Neuronal stem cell (in vitro differentiated cells): ENCODE measurements at regions not wholly inside any gene's neighbourhood (a gene's known extent, or its start where the extent isn't known, plus 50 kb on each side); places are given as distances from the start of the nearest gene placed in this dataset.
A peak's percentile ranks its signal among the peaks of the same experiment; 100 is the strongest.

Source experiments
- DNase-seq: peaks from one replicate; pipeline ENCODE4 v3.0.0-alpha.2; 2013; ENCODE audit warnings: low spot score
- H2AFZ ChIP-seq: one replicate; pipeline ENCODE4 v1.6.1; 2013; ENCODE audit warnings: mild to moderate bottlenecking, low read length, inconsistent platforms
- H2AK5ac ChIP-seq: 2 replicates; pipeline ENCODE4 v1.6.1; 2013; ENCODE audit warnings: low read depth, mild to moderate bottlenecking, inconsistent platforms, low read length, moderate library complexity, mixed read lengths
- H2BK120ac ChIP-seq: 2 replicates; pipeline ENCODE4 v1.6.1; 2013; ENCODE audit warnings: low read depth, mild to moderate bottlenecking, inconsistent platforms, low read length, moderate library complexity, mixed read lengths
- H2BK12ac ChIP-seq: one replicate; pipeline ENCODE4 v1.6.1; 2013; ENCODE audit warnings: low read length, inconsistent platforms
- H2BK15ac ChIP-seq: 2 replicates; pipeline ENCODE4 v1.6.1; 2013; ENCODE audit warnings: mild to moderate bottlenecking, low read length, inconsistent platforms, mixed read lengths
- H2BK5ac ChIP-seq: one replicate; pipeline ENCODE4 v1.6.1; 2013; ENCODE audit warnings: inconsistent platforms, mild to moderate bottlenecking, low read length, moderate library complexity
- H3K14ac ChIP-seq: one replicate; pipeline ENCODE4 v1.6.1; 2013; ENCODE audit warnings: low read length, inconsistent platforms
- H3K18ac ChIP-seq: 2 replicates; pipeline ENCODE4 v1.6.1; 2013; ENCODE audit warnings: low read length, inconsistent platforms
- H3K23ac ChIP-seq: 2 replicates; pipeline ENCODE4 v1.6.1; 2013; ENCODE audit warnings: low read depth, mild to moderate bottlenecking, mixed read lengths, low read length, inconsistent platforms; ENCODE audit not compliant: poor library complexity
- H3K27ac ChIP-seq: replicated peaks from 3 replicates; pipeline ENCODE4 v1.5.1; 2013; ENCODE audit warnings: low read length, inconsistent platforms
- H3K27me3 ChIP-seq, 3 experiments: 2 replicates each; pipeline ENCODE4 v1.6.1; 2013; ENCODE audit warnings: low read length in 3 of 3, mild to moderate bottlenecking in 2 of 3, inconsistent platforms in 1 of 3, low read depth in 1 of 3, mixed read lengths in 1 of 3, moderate library complexity in 1 of 3; ENCODE audit not compliant: control insufficient read depth in 3 of 3, insufficient read depth in 3 of 3
- H3K36me3 ChIP-seq, 2 donors: replicated peaks in 1 of 2; 2 replicates each; pipeline ENCODE4 v1.6.1; 2013; ENCODE audit warnings: low read length in 2 of 2; ENCODE audit not compliant: control insufficient read depth in 2 of 2, insufficient read depth in 2 of 2
- H3K4ac ChIP-seq: 2 replicates; pipeline ENCODE4 v1.6.1; 2013; ENCODE audit warnings: inconsistent platforms, mild to moderate bottlenecking, low read length, moderate library complexity
- H3K4me1 ChIP-seq, 2 donors: 1 replicate in 1 of 2; 2 replicates in 1 of 2; pipeline ENCODE4 v1.6.1; 2013; ENCODE audit warnings: low read length in 2 of 2, low read depth in 1 of 2; ENCODE audit not compliant: control insufficient read depth in 2 of 2, insufficient read depth in 1 of 2
- H3K4me2 ChIP-seq: one replicate; pipeline ENCODE4 v1.6.1; 2013; ENCODE audit warnings: mild to moderate bottlenecking, low read length, inconsistent platforms; ENCODE audit not compliant: insufficient read depth, poor library complexity, severe bottlenecking
- H3K4me3 ChIP-seq, 2 donors: 2 replicates each; pipeline ENCODE4 v1.5.1; 2013; ENCODE audit warnings: low read length in 2 of 2, mild to moderate bottlenecking in 2 of 2, inconsistent platforms in 1 of 2, moderate library complexity in 1 of 2
- H3K79me1 ChIP-seq: one replicate; pipeline ENCODE4 v1.6.1; 2013; ENCODE audit warnings: low read depth, mild to moderate bottlenecking, inconsistent platforms, low read length, moderate library complexity
- H3K9ac ChIP-seq: one replicate; pipeline ENCODE4 v1.6.1; 2013; ENCODE audit warnings: mild to moderate bottlenecking, low read depth, low read length, inconsistent platforms; ENCODE audit not compliant: poor library complexity
- H3K9me3 ChIP-seq, 2 donors: replicated peaks in 1 of 2; 2 replicates each; pipeline versions ENCODE3 to v1.6.1; 2013; ENCODE audit warnings: low read length in 2 of 2, mild to moderate bottlenecking in 2 of 2, inconsistent platforms in 1 of 2, low read depth in 1 of 2, mixed read lengths in 1 of 2, moderate library complexity in 1 of 2; ENCODE audit not compliant: control insufficient read depth in 2 of 2, insufficient read depth in 1 of 2
- H4K8ac ChIP-seq: one replicate; pipeline ENCODE4 v1.6.1; 2013; ENCODE audit warnings: low read depth, mild to moderate bottlenecking, inconsistent platforms, low read length, moderate library complexity
- H4K91ac ChIP-seq: one replicate; pipeline ENCODE4 v1.6.1; 2013; ENCODE audit warnings: low read length, low read depth, mild to moderate bottlenecking, inconsistent platforms; ENCODE audit not compliant: poor library complexity
- WGBS, 2 donors: extraction: QIAGEN DNeasy Blood & Tissue Kit; methylation state at CpG; one replicate each; pipeline ENCODE4 v1.1.7; 2013; ENCODE audit warnings: missing lambda C conversion rate in 2 of 2, mixed read lengths in 1 of 2; ENCODE audit not compliant: insufficient read length in 2 of 2, insufficient replicate concordance in 1 of 2; ENCODE audit errors: extremely low coverage in 2 of 2; 5-methylcytosine and 5-hydroxymethylcytosine counted together

DNA sequence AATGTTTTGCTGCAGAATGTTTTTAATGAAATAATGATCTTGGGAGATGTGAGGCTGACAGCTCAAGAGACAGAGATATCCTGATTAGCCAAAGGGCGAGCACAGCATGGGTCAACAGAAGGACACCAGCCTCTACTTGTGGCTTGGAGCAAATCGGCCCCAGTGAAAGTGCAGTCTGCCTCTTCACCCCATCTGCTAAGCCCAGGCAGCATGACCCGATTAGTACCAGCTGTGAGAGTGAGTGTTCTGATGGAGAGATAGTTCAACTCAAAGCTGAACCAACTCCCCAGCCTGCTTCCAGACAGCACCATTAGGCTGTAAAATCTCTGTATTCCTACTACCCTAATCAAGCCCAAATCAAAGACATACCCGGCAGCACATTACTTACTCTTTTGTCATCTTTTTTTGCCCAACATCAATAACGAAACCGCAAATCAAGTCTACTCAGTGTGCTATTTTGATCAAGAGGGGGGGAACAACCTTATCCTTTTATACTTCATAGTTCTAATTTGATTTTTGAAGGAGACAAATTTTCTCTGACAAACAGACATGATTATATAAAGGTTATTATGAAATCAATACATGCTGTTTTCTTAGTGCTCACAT lies 514.1 kb upstream of the NRSN1 start:
- Histone ChIP-seq H3K4ac (no peak overlapping the region), H4K8ac (no peak overlapping the region), H3K9ac (no peak overlapping the region), H2AK5ac (no peak overlapping the region), H3K79me1 (no peaks in the 10 kb centered on the region), H3K4me2 (no peak overlapping the region), H4K91ac (no peak overlapping the region), H2BK12ac (no peak overlapping the region), H3K27me3 (no peaks in the 10 kb centered on the region), H3K9me3 (no peaks in the 10 kb centered on the region), H3K14ac (no peak overlapping the region), H3K18ac (peak overlapping the region; percentile 24), H3K27ac (no peak overlapping the region), H3K23ac (no peak overlapping the region), H2BK15ac (no peak overlapping the region), H2AFZ (peak overlapping the region; percentile 25), H3K4me3 (no peak overlapping the region), H3K36me3 (no peaks in the 10 kb centered on the region), H2BK5ac (no peak overlapping the region), H2BK120ac (no peak overlapping the region), H3K4me1 (peaks cover 0 to 2% of the 10 kb centered on the region in 2 donors)
- no CpG with 5 or more reads among the region's 6 CpGs for whole genome bisulfite sequencing, 2 donors
- no peak for DNase-seq

DNA sequence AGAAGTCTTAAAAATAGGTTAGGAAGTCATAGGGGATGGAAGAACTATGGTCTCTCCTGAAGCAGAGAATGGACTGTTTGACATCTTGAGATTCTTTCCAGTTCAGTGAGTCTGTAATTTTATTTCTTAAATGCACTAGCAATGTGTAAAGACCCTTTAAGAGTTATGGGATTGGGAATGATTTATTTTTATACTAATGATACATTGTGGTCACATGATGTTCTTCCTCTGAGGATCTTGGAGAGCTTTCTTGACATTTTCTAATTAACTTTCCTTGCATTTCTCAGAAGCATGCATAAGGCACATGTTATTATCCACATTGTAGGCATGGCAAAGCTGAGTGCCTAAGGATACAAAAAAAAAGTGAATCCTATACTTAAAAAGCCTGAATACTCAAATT lies 507.6 kb upstream of the NRSN1 start:
- H4K8ac ChIP-seq = no peak overlapping the region
- H2AK5ac ChIP-seq = no peak overlapping the region
- no peak overlapping the region for H4K91ac ChIP-seq
- H2BK15ac ChIP-seq = no peak overlapping the region
- no peak overlapping the region for H2BK120ac ChIP-seq
- H3K14ac ChIP-seq = no peak overlapping the region
- H2BK12ac ChIP-seq = no peak overlapping the region
- H2AFZ ChIP-seq = no peak overlapping the region
- no peaks in the 10 kb centered on the region for H3K79me1 ChIP-seq
- H3K4me1 ChIP-seq = peaks cover 0 to 5% of the 10 kb centered on the region in 2 donors
- no peaks in the 10 kb centered on the region for H3K36me3 ChIP-seq
- no peak overlapping the region for H3K23ac ChIP-seq
- H3K27ac ChIP-seq = no peak overlapping the region
- H3K4ac ChIP-seq = no peak overlapping the region
- DNase-seq = no peak
- no peak overlapping the region for H2BK5ac ChIP-seq
- H3K4me3 ChIP-seq = no peak overlapping the region
- no peaks in the 10 kb centered on the region for H3K9me3 ChIP-seq
- no peak overlapping the region for H3K4me2 ChIP-seq
- no peak overlapping the region for H3K18ac ChIP-seq
- no peaks in the 10 kb centered on the region for H3K27me3 ChIP-seq
- no peak overlapping the region for H3K9ac ChIP-seq

- no peak overlapping the region for H3K9ac ChIP-seq
- no peak overlapping the region for H2BK15ac ChIP-seq
- H3K4me3 ChIP-seq = peak overlapping the region in 1 of 2 donors; percentile 30
- no peak overlapping the region for H2BK12ac ChIP-seq
- H3K14ac ChIP-seq = no peak overlapping the region
- H2BK5ac ChIP-seq = no peak overlapping the region
- H3K23ac ChIP-seq = no peak overlapping the region
- H3K79me1 ChIP-seq = no peaks in the 10 kb centered on the region
- no peaks in the 10 kb centered on the region for H3K9me3 ChIP-seq
- H3K4ac ChIP-seq = no peak overlapping the region
- peak overlapping the region; percentile 70 for H2AFZ ChIP-seq
- WGBS, 2 donors = no CpG with 5 or more reads among the region's 5 CpGs
- H4K8ac ChIP-seq = no peak overlapping the region
- no peak overlapping the region for H4K91ac ChIP-seq
- no peak overlapping the region for H2AK5ac ChIP-seq
- H2BK120ac ChIP-seq = no peak overlapping the region
- H3K18ac ChIP-seq = no peak overlapping the region
- no peak overlapping the region for H3K4me2 ChIP-seq
- H3K4me1 ChIP-seq = peaks cover 0 to 5% of the 10 kb centered on the region in 2 donors
- no peak overlapping the region for H3K27ac ChIP-seq
- no peaks in the 10 kb centered on the region for H3K27me3 ChIP-seq
- H3K36me3 ChIP-seq = no peaks in the 10 kb centered on the region
- DNase-seq = no peak
Observed at GRCh38 chr6:23620911-23621401, 505.1 kb upstream of the NRSN1 start.

GRCh38 chr6:23630726-23631635 lies 495.0 kb upstream of the NRSN1 start:
- WGBS, 2 donors = no CpG with 5 or more reads among the region's 6 CpGs
- Histone ChIP-seq H3K18ac (no peak overlapping the region), H4K91ac (no peak overlapping the region), H3K27me3 (no peaks in the 10 kb centered on the region), H3K36me3 (no peaks in the 10 kb centered on the region), H4K8ac (no peak overlapping the region), H3K79me1 (peaks cover 1% of the 10 kb centered on the region), H3K27ac (no peak overlapping the region), H3K14ac (no peak overlapping the region), H3K4ac (no peak overlapping the region), H3K23ac (no peak overlapping the region), H2BK15ac (no peak overlapping the region), H3K4me2 (no peak overlapping the region), H2AFZ (no peak overlapping the region), H3K4me3 (no peak overlapping the region), H2AK5ac (no peak overlapping the region), H2BK120ac (no peak overlapping the region), H2BK12ac (no peak overlapping the region), H2BK5ac (no peak overlapping the region), H3K9me3 (peaks cover 2% of the 10 kb centered on the region in 2 donors), H3K4me1 (peaks cover 3 to 5% of the 10 kb centered on the region in 2 donors), H3K9ac (no peak overlapping the region)
- DNase-seq = no peak
